Sigmoid colon (tissue), 6 donors: ENCODE measurements at regions not wholly inside any gene's neighbourhood (a gene's known extent, or its start where the extent isn't known, plus 50 kb on each side); places are given as distances from the start of the nearest gene placed in this dataset.

Experiments
- DNase-seq: peaks from one replicate; pipeline ENCODE4 v3.0.0-alpha.2; 2019
- H3K27ac ChIP-seq, 4 donors: fragments of 200-600 bp; sonication (generic); one replicate each; pipeline ENCODE4 v1.5.1; 2016 to 2019; ENCODE audit warnings: mild to moderate bottlenecking in 1 of 4
- H3K27me3 ChIP-seq, 3 donors: fragments of 200-600 bp; sonication (generic); one replicate each; pipeline ENCODE4 v1.5.1; 2019; ENCODE audit warnings: mild to moderate bottlenecking in 1 of 3
- H3K36me3 ChIP-seq, 4 donors: fragments of 200-600 bp; sonication (generic); one replicate each; pipeline ENCODE4 v1.5.1; 2016 to 2019
- H3K4me1 ChIP-seq, 4 donors: fragments of 200-600 bp; sonication (generic); one replicate each; pipeline ENCODE4 v1.5.1; 2017 to 2019
- H3K4me3 ChIP-seq, 4 donors: fragments of 200-600 bp; sonication (generic); one replicate each; pipeline ENCODE4 v1.5.1; 2017 to 2019; ENCODE audit warnings: mild to moderate bottlenecking in 2 of 4, moderate library complexity in 1 of 4
- H3K9me3 ChIP-seq, 4 donors: fragments of 200-600 bp in 3 of 4; sonication (generic) in 3 of 4; one replicate each; pipeline versions ENCODE4 v1.5.1 to v1.6.1; 2013 to 2019
- EP300 ChIP-seq, 4 donors: sonication (generic); formaldehyde crosslinking; IDR thresholded peaks; one replicate each; pipeline ENCODE4 v1.6.1; 2017; ENCODE audit warnings: antibody characterized with exemption in 4 of 4
- POLR2A ChIP-seq, 2 donors: fragments of 450-650 bp; IDR thresholded peaks; one replicate each; pipeline ENCODE4 v1.6.1; 2016; ENCODE audit warnings: antibody characterized with exemption in 2 of 2, mild to moderate bottlenecking in 2 of 2, moderate library complexity in 2 of 2
- POLR2AphosphoS5 ChIP-seq, 4 donors: sonication (generic); formaldehyde crosslinking; IDR thresholded peaks; one replicate each; pipeline ENCODE4 v1.6.1; 2017; ENCODE audit warnings: antibody characterized with exemption in 4 of 4
- WGBS, 2 donors: extraction: QIAGEN DNeasy Blood & Tissue Kit; methylation state at CpG; one replicate each; pipeline ENCODE4 v1.1.7; 2013; 5-methylcytosine and 5-hydroxymethylcytosine counted together
- intact Hi-C: fragments of 100-400 bp; cut with DNase I; formaldehyde crosslinking; loops from one replicate; pipeline ENCODE4 v1.15.1; 2023
- TF ChIP-seq, protein P1 (sequence below), 4 experiments: fragments of 450-650 bp in 3 of 4; fragments of 200-600 bp in 1 of 4; IDR thresholded peaks; one replicate each; pipeline ENCODE4 v1.5.1; 2016 to 2019; ENCODE audit warnings: antibody characterized with exemption in 4 of 4, mild to moderate bottlenecking in 3 of 4, moderate library complexity in 2 of 4
- donor health status: healthy with polysubstance abuse.
- donor health status: healthy.

GRCh38 chr20:60990061-60990460 lies 262.0 kb upstream of the CDH4 start:
- intact Hi-C loops, result no loop called here
- TF ChIP-seq POLR2A (IDR thresholded peaks at IDR 0.05), result no peak
- TF ChIP-seq POLR2AphosphoS5 (IDR thresholded peaks at IDR 0.05), result no peak
- TF ChIP-seq, protein P1, sequence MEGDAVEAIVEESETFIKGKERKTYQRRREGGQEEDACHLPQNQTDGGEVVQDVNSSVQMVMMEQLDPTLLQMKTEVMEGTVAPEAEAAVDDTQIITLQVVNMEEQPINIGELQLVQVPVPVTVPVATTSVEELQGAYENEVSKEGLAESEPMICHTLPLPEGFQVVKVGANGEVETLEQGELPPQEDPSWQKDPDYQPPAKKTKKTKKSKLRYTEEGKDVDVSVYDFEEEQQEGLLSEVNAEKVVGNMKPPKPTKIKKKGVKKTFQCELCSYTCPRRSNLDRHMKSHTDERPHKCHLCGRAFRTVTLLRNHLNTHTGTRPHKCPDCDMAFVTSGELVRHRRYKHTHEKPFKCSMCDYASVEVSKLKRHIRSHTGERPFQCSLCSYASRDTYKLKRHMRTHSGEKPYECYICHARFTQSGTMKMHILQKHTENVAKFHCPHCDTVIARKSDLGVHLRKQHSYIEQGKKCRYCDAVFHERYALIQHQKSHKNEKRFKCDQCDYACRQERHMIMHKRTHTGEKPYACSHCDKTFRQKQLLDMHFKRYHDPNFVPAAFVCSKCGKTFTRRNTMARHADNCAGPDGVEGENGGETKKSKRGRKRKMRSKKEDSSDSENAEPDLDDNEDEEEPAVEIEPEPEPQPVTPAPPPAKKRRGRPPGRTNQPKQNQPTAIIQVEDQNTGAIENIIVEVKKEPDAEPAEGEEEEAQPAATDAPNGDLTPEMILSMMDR (IDR thresholded peaks at IDR 0.05), result no peak
- TF ChIP-seq EP300 (IDR thresholded peaks at IDR 0.05), result no peak
- 83% methylated on average over 10 of the region's 10 CpGs for WGBS, 2 donors

DNA sequence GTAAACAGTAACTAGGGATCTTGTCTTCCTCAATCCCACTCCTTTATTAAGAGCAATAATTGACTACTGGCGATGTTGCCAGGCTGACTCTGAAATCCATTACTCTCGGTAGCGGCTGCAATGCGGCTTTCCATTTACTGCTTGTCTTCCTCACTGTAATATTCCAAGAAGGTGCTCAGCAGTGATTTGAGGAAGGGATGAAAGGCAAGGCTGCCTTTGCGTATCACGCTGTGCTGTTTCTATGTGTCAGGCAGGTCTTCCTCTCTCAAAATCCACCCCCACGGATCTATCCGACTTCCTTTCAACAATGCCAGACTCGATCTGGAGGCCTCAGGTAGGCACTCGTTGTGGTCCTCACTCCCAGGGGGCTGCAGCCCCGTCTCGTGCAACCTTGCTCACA lies 261.4 kb upstream of the CDH4 start:
- no peaks in the 10 kb centered on the region for H3K36me3 ChIP-seq
- WGBS, 2 donors, result 85% methylated on average over 12 of the region's 12 CpGs
- intact Hi-C loops, result no loop called here
- H3K9me3 ChIP-seq, result peaks cover 0 to 2% (median 0%) of the 10 kb centered on the region in 4 donors
- H3K27ac ChIP-seq, result no peak overlapping the region
- H3K27me3 ChIP-seq, result peaks cover 0 to 3% (median 0%) of the 10 kb centered on the region in 3 donors
- H3K4me1 ChIP-seq, result no peaks in the 10 kb centered on the region
- H3K4me3 ChIP-seq, result no peak overlapping the region
- DNase-seq, result no peak
- TF ChIP-seq, protein P1 (IDR thresholded peaks at IDR 0.05), result no peak
- TF ChIP-seq POLR2A (IDR thresholded peaks at IDR 0.05) (no peak), POLR2AphosphoS5 (IDR thresholded peaks at IDR 0.05) (no peak), EP300 (IDR thresholded peaks at IDR 0.05) (no peak)

More at GRCh38 chr20:60990061-60990460, 262.0 kb upstream of the CDH4 start:
- Histone ChIP-seq H3K36me3 (no peaks in the 10 kb centered on the region), H3K9me3 (peaks cover 0 to 2% (median 0%) of the 10 kb centered on the region in 4 donors), H3K4me3 (no peak overlapping the region), H3K27me3 (peaks cover 0 to under 1% (median 0%) of the 10 kb centered on the region in 3 donors), H3K4me1 (no peaks in the 10 kb centered on the region), H3K27ac (no peak overlapping the region)
- no peak for DNase-seq

GRCh38 chr20:60993433-60994044 lies 258.5 kb upstream of the CDH4 start:
- no peak overlapping the region for H3K4me3 ChIP-seq
- DNase-seq, result no peak
- WGBS, 2 donors, result 56 to 76% methylated on average over 9 of the region's 9 CpGs
- H3K27me3 ChIP-seq, result peaks cover 0 to 3% (median 0%) of the 10 kb centered on the region in 3 donors
- peaks cover 0 to 2% (median 0%) of the 10 kb centered on the region in 4 donors for H3K9me3 ChIP-seq
- TF ChIP-seq, protein P1 (IDR thresholded peaks at IDR 0.05), result no peak
- TF ChIP-seq POLR2AphosphoS5 (IDR thresholded peaks at IDR 0.05) (no peak), EP300 (IDR thresholded peaks at IDR 0.05) (no peak), POLR2A (IDR thresholded peaks at IDR 0.05) (no peak)
- intact Hi-C loops, result no loop called here
- H3K4me1 ChIP-seq, result no peaks in the 10 kb centered on the region
- no peak overlapping the region for H3K27ac ChIP-seq
- no peaks in the 10 kb centered on the region for H3K36me3 ChIP-seq

GRCh38 chr20:60999250-60999649 lies 252.8 kb upstream of the CDH4 start:
- TF ChIP-seq POLR2A (IDR thresholded peaks at IDR 0.05), result no peak
- no peak for TF ChIP-seq EP300 (IDR thresholded peaks at IDR 0.05)
- TF ChIP-seq POLR2AphosphoS5 (IDR thresholded peaks at IDR 0.05), result no peak
- TF ChIP-seq, protein P1 (IDR thresholded peaks at IDR 0.05), result no peak
- no peak overlapping the region for H3K27ac ChIP-seq
- H3K4me3 ChIP-seq, result no peak overlapping the region
- intact Hi-C loops, result no loop called here
- peaks cover 0 to 3% (median 0%) of the 10 kb centered on the region in 3 donors for H3K27me3 ChIP-seq
- no peak for DNase-seq
- 70 to 76% methylated on average over 5 of the region's 5 CpGs for WGBS, 2 donors
- no peaks in the 10 kb centered on the region for H3K4me1 ChIP-seq
- no peaks in the 10 kb centered on the region for H3K36me3 ChIP-seq
- H3K9me3 ChIP-seq, result no peaks in the 10 kb centered on the region

- intact Hi-C loops, result no loop called here
- no peaks in the 10 kb centered on the region for H3K27me3 ChIP-seq
- H3K4me3 ChIP-seq, result no peak overlapping the region
- no peaks in the 10 kb centered on the region for H3K9me3 ChIP-seq
- H3K27ac ChIP-seq, result no peak overlapping the region
- TF ChIP-seq, protein P1 (IDR thresholded peaks at IDR 0.05), result no peak
- no peak for TF ChIP-seq EP300 (IDR thresholded peaks at IDR 0.05)
- H3K4me1 ChIP-seq, result no peaks in the 10 kb centered on the region
- no peaks in the 10 kb centered on the region for H3K36me3 ChIP-seq
- no peak for DNase-seq
- 65 to 73% methylated on average over 6 of the region's 6 CpGs for WGBS, 2 donors
Observed at GRCh38 chr20:61002090-61002489, 250.0 kb upstream of the CDH4 start.
